Activated naive CD4-positive, alpha-beta T cell treated with anti-CD3 and anti-CD28 coated beads for 36 hours (primary cell): ENCODE measurements at regions not wholly inside any gene's neighbourhood (a gene's known extent, or its start where the extent isn't known, plus 50 kb on each side); places are given as distances from the start of the nearest gene placed in this dataset.

ENCODE experiments used
- CTCF ChIA-PET: fragments of 350-600 bp; sonication (Branson Sonifier 250); formaldehyde crosslinking; loops from one replicate; lab custom pipeline; 2021; ENCODE audit warnings: antibody characterized with exemption; lab: Charles Lee
- DNase-seq: peaks from one replicate; pipeline ENCODE4 v3.0.0-alpha.2; 2020
- H3K27ac Mint-ChIP-seq: one replicate; pipeline ENCODE4 v1.8.0; 2021; ENCODE audit warnings: mild to moderate bottlenecking, mixed read lengths
- H3K27me3 Mint-ChIP-seq: one replicate; pipeline ENCODE4 v1.8.0; 2021; ENCODE audit warnings: low read depth, mixed read lengths
- H3K36me3 Mint-ChIP-seq: one replicate; pipeline ENCODE4 v1.8.0; 2021; ENCODE audit warnings: low read depth, mixed read lengths
- H3K4me1 Mint-ChIP-seq: one replicate; pipeline ENCODE4 v1.8.0; 2021; ENCODE audit warnings: low read depth, mixed read lengths
- H3K4me3 Mint-ChIP-seq: one replicate; pipeline ENCODE4 v1.8.0; 2021; ENCODE audit warnings: mild to moderate bottlenecking, moderate library complexity, mixed read lengths
- H3K9me3 Mint-ChIP-seq: one replicate; pipeline ENCODE4 v1.8.0; 2021; ENCODE audit warnings: mixed read lengths
- intact Hi-C: fragments of 100-400 bp; cut with micrococcal nuclease; formaldehyde crosslinking; loops from one replicate; pipeline ENCODE4 v1.15.1; 2023

DNA sequence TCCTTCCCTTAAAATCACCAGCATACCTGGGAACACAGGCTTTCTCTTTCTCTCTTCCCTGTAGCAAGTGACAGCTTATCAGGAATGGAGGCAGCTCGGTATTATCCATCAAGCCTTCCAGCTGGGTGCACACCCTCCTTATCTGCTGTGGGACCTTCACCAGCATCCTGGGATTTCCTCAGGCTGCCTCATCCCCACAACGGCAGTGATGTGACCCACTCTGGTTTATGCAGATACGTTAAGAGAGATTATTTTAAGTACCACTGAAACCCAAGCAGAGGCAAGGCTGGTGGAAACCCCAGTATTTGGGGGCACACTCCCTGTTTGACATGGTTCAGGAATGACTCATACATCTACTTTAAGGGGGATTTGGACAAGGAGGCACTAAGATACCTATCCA lies 192.1 kb downstream of the TM9SF2 start:
- CTCF ChIA-PET: no interaction called here
- H3K36me3 Mint-ChIP-seq: no peaks in the 10 kb centered on the region
- no peak for DNase-seq
- H3K4me3 Mint-ChIP-seq: no peak overlapping the region
- H3K27ac Mint-ChIP-seq: no peak overlapping the region
- no peaks in the 10 kb centered on the region for H3K4me1 Mint-ChIP-seq
- no peaks in the 10 kb centered on the region for H3K9me3 Mint-ChIP-seq
- no peaks in the 10 kb centered on the region for H3K27me3 Mint-ChIP-seq
- intact Hi-C loops: no loop called here

DNA sequence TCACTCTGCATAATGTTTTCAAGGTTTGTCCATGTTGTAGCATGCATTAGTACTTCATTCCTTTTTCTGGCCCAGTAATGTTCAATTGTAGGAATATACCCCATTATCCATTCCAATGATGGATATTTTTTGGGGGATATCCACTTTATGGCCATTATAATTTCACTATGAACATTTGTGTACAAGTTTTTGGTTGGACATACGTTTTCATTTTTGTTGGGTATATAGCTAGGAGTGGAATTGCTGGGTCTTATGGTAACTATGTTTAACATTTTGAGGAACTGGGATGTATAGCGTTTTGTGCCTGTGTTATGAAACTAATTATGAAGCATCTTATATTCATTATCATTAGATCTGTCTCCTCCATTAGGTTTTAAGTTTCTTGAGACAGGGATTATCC lies 191.6 kb downstream of the TM9SF2 start:
- Mint-ChIP-seq H3K4me3 (no peak overlapping the region), H3K27ac (no peak overlapping the region), H3K36me3 (no peaks in the 10 kb centered on the region), H3K9me3 (no peaks in the 10 kb centered on the region), H3K4me1 (no peaks in the 10 kb centered on the region), H3K27me3 (no peaks in the 10 kb centered on the region)
- intact Hi-C loops: no loop called here
- no peak for DNase-seq
- CTCF ChIA-PET: no interaction called here

DNA sequence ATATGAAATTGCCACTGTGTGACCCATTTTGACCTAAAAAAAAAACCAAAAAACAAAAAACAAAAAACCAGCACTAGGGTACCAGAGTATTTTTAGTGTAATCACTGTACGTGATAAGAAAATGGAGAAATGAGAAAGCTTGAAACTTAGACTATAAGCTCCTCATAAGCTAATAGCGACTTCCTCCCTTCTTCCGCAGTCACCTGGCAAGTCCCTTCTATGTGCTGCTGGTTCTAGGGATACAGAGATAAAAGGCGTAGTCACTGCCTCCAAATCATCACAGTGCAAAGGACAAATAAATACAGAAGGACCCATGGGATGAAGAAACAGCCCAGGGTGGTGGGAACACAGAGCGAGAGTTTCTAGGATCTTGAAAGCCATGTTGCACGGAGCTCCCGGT lies 190.3 kb downstream of the TM9SF2 start:
- H3K36me3 Mint-ChIP-seq: no peaks in the 10 kb centered on the region
- CTCF ChIA-PET: no interaction called here
- DNase-seq: no peak
- no peaks in the 10 kb centered on the region for H3K27me3 Mint-ChIP-seq
- H3K9me3 Mint-ChIP-seq: no peaks in the 10 kb centered on the region
- no peaks in the 10 kb centered on the region for H3K4me1 Mint-ChIP-seq
- intact Hi-C loops: no loop called here
- H3K4me3 Mint-ChIP-seq: no peak overlapping the region
- H3K27ac Mint-ChIP-seq: no peak overlapping the region

- Mint-ChIP-seq H3K27me3 (no peaks in the 10 kb centered on the region), H3K27ac (no peak overlapping the region), H3K36me3 (no peaks in the 10 kb centered on the region), H3K4me3 (no peak overlapping the region), H3K4me1 (no peaks in the 10 kb centered on the region), H3K9me3 (no peaks in the 10 kb centered on the region)
- intact Hi-C loops: no loop called here
- CTCF ChIA-PET: interaction anchor here (1.2 kb wide), 1 partner anchor 33 kb away, joined by 5 read pairs; no protein-coding TSS in a partner anchor
- DNase-seq: no peak
Observed at GRCh38 chr13:99690426-99691174, 189.3 kb downstream of the TM9SF2 start.

DNA sequence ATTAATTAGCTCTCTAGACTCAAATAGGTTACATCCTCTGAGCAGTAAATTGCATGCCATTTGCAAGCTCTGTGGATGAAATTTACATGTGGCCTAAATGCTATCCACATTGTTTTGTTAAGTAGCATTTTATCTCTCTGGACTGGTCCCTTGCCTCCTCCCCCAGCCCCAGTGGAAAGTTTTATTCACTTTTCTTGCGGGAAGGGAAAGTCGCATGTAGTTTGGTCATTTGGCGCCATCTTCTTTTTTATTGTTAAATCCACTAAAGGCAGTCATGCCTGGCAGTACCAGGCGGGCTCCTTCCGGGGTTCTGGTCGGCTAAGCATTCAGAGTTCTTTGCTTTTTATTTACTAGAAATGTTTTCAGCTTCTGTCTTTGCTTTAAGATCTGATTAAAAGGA lies 188.7 kb downstream of the TM9SF2 start:
- Mint-ChIP-seq H3K27ac (peak overlapping the region; percentile 25), H3K4me3 (no peak overlapping the region), H3K36me3 (no peaks in the 10 kb centered on the region), H3K27me3 (no peaks in the 10 kb centered on the region), H3K9me3 (no peaks in the 10 kb centered on the region), H3K4me1 (no peaks in the 10 kb centered on the region)
- no peak for DNase-seq
- CTCF ChIA-PET: interaction anchor here (1.0 to 1.2 kb wide), 2 partner anchors 33 to 35 kb away, joined by 3 to 5 read pairs; no protein-coding TSS in a partner anchor
- intact Hi-C loops: no loop called here

DNA sequence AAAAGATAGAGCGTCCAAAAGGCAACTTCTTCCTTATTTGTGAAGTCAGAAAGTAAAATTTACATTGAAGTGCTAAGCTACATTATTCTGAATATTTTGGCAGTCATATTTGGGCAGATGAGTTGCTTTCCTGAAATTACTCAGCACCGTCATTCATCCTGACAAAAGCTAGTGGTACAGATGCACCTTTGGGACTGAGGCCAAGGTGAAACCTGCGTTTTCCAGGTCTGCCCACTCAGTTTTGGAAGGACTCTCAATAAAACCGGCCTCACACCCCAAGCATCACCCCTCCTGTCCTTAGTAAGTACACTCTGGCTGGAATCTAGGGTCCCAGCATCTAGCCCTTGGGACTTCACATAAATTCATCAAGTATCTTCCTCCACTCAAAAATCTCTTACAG lies 187.5 kb downstream of the TM9SF2 start:
- H3K9me3 Mint-ChIP-seq: no peaks in the 10 kb centered on the region
- H3K4me1 Mint-ChIP-seq: no peaks in the 10 kb centered on the region
- H3K27me3 Mint-ChIP-seq: no peaks in the 10 kb centered on the region
- no peaks in the 10 kb centered on the region for H3K36me3 Mint-ChIP-seq
- CTCF ChIA-PET: interaction anchor here (2.2 kb wide), 1 partner anchor 227 kb away, joined by 9 read pairs; no protein-coding TSS in a partner anchor
- no peak overlapping the region for H3K27ac Mint-ChIP-seq
- DNase-seq: no peak
- intact Hi-C loops: no loop called here
- no peak overlapping the region for H3K4me3 Mint-ChIP-seq

DNA sequence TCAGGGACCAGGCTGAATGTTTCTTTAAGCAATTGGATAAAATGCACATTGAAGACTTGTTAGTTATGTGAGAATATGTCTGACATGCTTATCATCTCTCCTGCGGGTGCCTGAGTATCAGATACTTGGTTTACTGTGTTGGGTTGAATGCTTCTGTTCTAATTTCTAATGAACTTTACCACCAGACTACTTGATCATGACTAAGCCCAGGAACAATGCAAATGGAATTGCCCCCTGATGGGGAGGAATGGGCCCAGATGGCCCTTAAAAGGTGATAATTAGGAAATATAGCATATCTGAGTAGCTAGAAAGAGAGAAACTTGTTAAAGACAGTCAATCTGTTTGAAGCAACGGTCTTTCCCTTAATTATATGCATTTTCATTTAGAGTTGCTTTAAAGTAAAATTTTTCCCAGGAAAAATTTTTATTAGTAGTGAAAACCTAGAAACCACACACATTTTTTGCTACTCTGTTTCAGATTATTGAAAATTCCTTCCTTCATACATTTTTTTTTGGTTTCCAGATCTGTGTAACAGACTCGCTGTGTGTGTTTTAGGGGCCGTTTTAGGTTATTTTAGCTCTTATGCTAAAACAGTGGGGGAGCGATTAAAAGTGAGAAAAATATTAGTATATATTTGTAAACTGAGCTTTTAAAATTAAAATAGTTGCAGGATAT lies 186.6 kb downstream of the TM9SF2 start:
- H3K27ac Mint-ChIP-seq: no peak overlapping the region
- CTCF ChIA-PET: interaction anchor here (2.2 kb wide), 1 partner anchor 228 kb away, joined by 9 read pairs; no protein-coding TSS in a partner anchor
- intact Hi-C loops: no loop called here
- no peaks in the 10 kb centered on the region for H3K4me1 Mint-ChIP-seq
- no peaks in the 10 kb centered on the region for H3K27me3 Mint-ChIP-seq
- H3K9me3 Mint-ChIP-seq: no peaks in the 10 kb centered on the region
- H3K4me3 Mint-ChIP-seq: no peak overlapping the region
- H3K36me3 Mint-ChIP-seq: no peaks in the 10 kb centered on the region
- DNase-seq: no peak

DNA sequence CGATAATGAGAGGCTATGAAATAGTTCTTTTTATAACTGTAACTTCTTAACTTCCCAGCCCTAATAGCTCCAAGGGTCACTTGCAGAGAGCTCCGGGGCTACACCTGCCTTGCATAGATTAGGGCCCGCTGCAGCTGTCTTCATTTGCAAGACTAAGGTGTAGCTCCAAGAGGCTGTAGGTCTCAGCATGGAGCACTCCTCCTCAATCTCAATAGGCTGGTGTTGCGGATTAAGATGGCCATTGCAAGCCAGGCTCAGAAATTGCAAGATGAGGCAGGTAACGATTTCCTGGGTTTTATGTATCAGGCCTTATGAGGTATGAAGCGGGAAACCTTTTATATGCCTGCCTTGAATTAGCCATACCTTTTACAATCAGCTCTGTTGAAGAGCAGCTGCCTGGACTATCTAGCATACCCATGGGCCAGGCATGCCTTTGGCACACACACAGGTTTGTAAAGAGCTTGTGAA lies 185.7 kb downstream of the TM9SF2 start:
- no peak for DNase-seq
- no peaks in the 10 kb centered on the region for H3K36me3 Mint-ChIP-seq
- H3K4me1 Mint-ChIP-seq: no peaks in the 10 kb centered on the region
- no peak overlapping the region for H3K4me3 Mint-ChIP-seq
- H3K27ac Mint-ChIP-seq: no peak overlapping the region
- CTCF ChIA-PET: interaction anchor here (1.2 to 2.2 kb wide), 2 partner anchors 12 to 229 kb away, joined by 3 to 9 read pairs; no protein-coding TSS in a partner anchor
- H3K9me3 Mint-ChIP-seq: no peaks in the 10 kb centered on the region
- H3K27me3 Mint-ChIP-seq: no peaks in the 10 kb centered on the region
- intact Hi-C loops: no loop called here

DNA sequence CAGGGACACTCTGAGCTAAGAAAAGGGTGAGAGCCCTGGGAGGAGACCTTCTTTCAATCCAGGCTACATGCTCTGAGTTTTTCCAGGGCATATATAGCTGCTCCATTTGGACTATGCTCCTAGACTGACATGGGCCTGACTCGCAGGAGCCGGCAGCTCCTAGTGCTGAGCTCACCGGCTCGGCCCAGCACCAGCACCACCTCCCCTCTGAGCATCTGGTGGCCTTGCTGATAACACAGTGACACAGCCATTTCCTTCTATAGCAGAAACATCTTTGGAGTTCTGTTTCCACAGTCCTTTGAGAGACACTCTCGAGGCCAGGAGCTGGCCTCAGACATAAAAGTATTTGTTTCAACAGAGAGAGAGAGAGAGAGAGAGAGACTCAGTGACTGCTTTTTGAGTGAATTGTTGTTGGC lies 184.9 kb downstream of the TM9SF2 start:
- no peaks in the 10 kb centered on the region for H3K27me3 Mint-ChIP-seq
- CTCF ChIA-PET: interaction anchor here (0.5 to 1.2 kb wide), 2 partner anchors 13 to 517 kb away, joined by 3 read pairs; no protein-coding TSS in a partner anchor
- H3K4me3 Mint-ChIP-seq: no peak overlapping the region
- H3K4me1 Mint-ChIP-seq: no peaks in the 10 kb centered on the region
- H3K9me3 Mint-ChIP-seq: no peaks in the 10 kb centered on the region
- DNase-seq: no peak
- intact Hi-C loops: no loop called here
- H3K36me3 Mint-ChIP-seq: no peaks in the 10 kb centered on the region
- no peak overlapping the region for H3K27ac Mint-ChIP-seq

DNA sequence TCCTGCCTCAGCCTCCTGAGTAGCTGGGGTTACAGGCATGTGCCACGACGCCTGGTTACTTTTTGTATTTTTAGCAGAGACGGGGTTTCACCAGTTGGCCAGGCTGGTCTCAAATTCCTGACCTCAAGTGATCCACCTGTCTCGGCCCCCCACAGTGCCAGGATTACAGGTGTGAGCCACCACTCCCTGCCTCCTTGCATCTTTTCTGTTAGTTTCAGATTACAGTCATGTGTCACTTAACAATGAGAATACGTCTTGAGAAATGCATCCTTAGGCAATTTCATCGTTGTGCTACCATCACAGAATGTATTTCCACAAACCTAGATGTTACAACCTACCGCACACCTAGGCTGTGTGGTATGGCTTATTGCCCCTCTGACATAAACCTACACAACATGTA lies 180.4 kb downstream of the TM9SF2 start:
- CTCF ChIA-PET: interaction anchor here (1.0 kb wide), 1 partner anchor 10 kb away, joined by 3 read pairs; no protein-coding TSS in a partner anchor
- H3K27ac Mint-ChIP-seq: no peak overlapping the region
- no peak overlapping the region for H3K4me3 Mint-ChIP-seq
- H3K9me3 Mint-ChIP-seq: no peaks in the 10 kb centered on the region
- no peaks in the 10 kb centered on the region for H3K36me3 Mint-ChIP-seq
- no peak for DNase-seq
- peaks cover 4% of the 10 kb centered on the region for H3K4me1 Mint-ChIP-seq
- H3K27me3 Mint-ChIP-seq: no peaks in the 10 kb centered on the region
- intact Hi-C loops: no loop called here

DNA sequence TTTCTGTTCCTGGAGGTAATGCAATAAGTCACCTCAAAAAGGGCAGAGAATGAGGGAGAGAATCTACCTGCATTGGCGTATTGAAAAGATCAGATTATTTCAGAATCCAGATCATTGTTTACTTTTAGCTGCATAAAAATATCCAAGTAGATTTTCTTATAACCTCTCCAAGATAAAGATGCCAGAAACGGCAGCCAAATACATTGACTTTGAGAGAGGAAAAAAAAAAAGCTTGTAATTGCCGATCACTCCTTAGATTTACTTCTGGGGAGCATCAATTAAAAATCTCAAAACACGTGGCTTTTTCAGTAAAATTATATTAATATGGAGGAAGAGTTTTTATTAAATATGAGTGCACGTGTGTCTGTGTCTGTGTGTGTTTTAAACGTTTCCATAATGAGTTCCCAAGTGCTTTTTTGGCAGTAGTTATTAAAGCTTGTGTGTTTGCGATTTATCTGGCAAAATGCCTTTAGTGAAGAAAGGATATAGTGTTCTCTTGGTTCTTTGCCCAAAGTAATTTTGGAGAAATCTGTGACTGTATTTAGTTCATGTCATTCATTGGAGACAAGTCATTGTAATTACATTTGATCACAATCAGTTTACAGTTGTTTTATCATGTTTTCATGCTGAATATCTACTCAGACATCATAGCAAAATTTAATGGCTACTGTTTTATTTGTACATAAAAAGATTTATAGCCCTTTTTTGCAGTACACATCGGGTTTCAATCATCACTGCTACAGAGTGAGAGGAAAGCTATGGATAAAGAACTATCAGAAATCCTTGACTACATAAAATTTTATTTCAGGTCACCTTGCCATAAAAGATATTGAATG lies 176.1 kb downstream of the TM9SF2 start:
- H3K9me3 Mint-ChIP-seq: no peaks in the 10 kb centered on the region
- CTCF ChIA-PET: interaction anchor here (0.7 to 1.6 kb wide), 3 partner anchors 19 to 322 kb away, joined by 3 to 6 read pairs (median 4); no protein-coding TSS in a partner anchor

GRCh38 chr13:99671746-99672145 lies 170.5 kb downstream of the TM9SF2 start:
- H3K27me3 Mint-ChIP-seq: no peaks in the 10 kb centered on the region
- no peak for DNase-seq
- no peak overlapping the region for H3K27ac Mint-ChIP-seq
- H3K4me1 Mint-ChIP-seq: no peaks in the 10 kb centered on the region
- H3K36me3 Mint-ChIP-seq: no peaks in the 10 kb centered on the region
- intact Hi-C loops: no loop called here
- H3K9me3 Mint-ChIP-seq: no peaks in the 10 kb centered on the region
- H3K4me3 Mint-ChIP-seq: no peak overlapping the region
- CTCF ChIA-PET: interaction anchor here (1.4 kb wide), 1 partner anchor 11 kb away, joined by 3 read pairs; no protein-coding TSS in a partner anchor

More for the DNA sequence above, 176.1 kb downstream of the TM9SF2 start:
- Mint-ChIP-seq H3K27me3 (no peaks in the 10 kb centered on the region), H3K27ac (no peak overlapping the region), H3K36me3 (no peaks in the 10 kb centered on the region), H3K4me3 (no peak overlapping the region), H3K4me1 (peaks cover 4% of the 10 kb centered on the region)
- DNase-seq: no peak
- intact Hi-C loops: no loop called here
